Keratinocyte (primary cell): ENCODE measurements at regions not wholly inside any gene's neighbourhood (a gene's known extent, or its start where the extent isn't known, plus 50 kb on each side); places are given as distances from the start of the nearest gene placed in this dataset.

Experiments
- DNase-seq: peaks from one replicate; pipeline ENCODE4 v3.0.0-alpha.2; 2011; ENCODE audit warnings: low read depth, missing footprints, low spot score
- FAIRE-seq: peaks from 2 replicates; lab custom pipeline; 2011; peaks lifted over from hg19 to GRCh38; lab: Jason Lieb, UNC
- H2AFZ ChIP-seq: 2 replicates; pipeline ENCODE4 v1.6.0; 2012; ENCODE audit warnings: low read length, control low read depth, inconsistent platforms; ENCODE audit not compliant: control insufficient read depth
- H3K27ac ChIP-seq: 2 replicates; pipeline ENCODE4 v1.5.1; 2011; ENCODE audit warnings: low read length; ENCODE audit not compliant: control insufficient read depth, insufficient read depth
- H3K27me3 ChIP-seq: 3 replicates; pipeline ENCODE4 v1.6.0; 2011; ENCODE audit warnings: low read length; ENCODE audit not compliant: control insufficient read depth, insufficient read depth; ENCODE audit errors: extremely low read depth
- H3K36me3 ChIP-seq, 2 experiments: 2 replicates in 1 of 2; 3 replicates in 1 of 2; pipeline ENCODE4 v1.5.1; 2011; ENCODE audit warnings: low read length in 2 of 2, mild to moderate bottlenecking in 1 of 2; ENCODE audit not compliant: control insufficient read depth in 2 of 2, insufficient read depth in 2 of 2; ENCODE audit errors: extremely low read depth in 1 of 2
- H3K4me1 ChIP-seq: 3 replicates; pipeline ENCODE4 v1.5.1; 2011; ENCODE audit warnings: low read length; ENCODE audit not compliant: control insufficient read depth, insufficient read depth; ENCODE audit errors: extremely low read depth
- H3K4me2 ChIP-seq: 3 replicates; pipeline ENCODE4 v1.6.0; 2011; ENCODE audit warnings: low read depth, low read length; ENCODE audit not compliant: control insufficient read depth, insufficient read depth; ENCODE audit errors: extremely low read depth
- H3K4me3 ChIP-seq, 3 experiments: fragments of 200-600 bp in 1 of 3; sonication (generic) in 1 of 3; 2 replicates in 2 of 3; 3 replicates in 1 of 3; pipeline ENCODE4 v1.5.1; 2011 to 2016; ENCODE audit warnings: low read length in 3 of 3, mild to moderate bottlenecking in 3 of 3, control low read depth in 2 of 3, inconsistent platforms in 1 of 3, low read depth in 1 of 3, mixed read lengths in 1 of 3, mixed run types in 1 of 3, moderate library complexity in 1 of 3; ENCODE audit not compliant: control insufficient read depth in 2 of 3, insufficient read depth in 2 of 3; ENCODE audit errors: extremely low read depth in 1 of 3
- H3K79me2 ChIP-seq: 2 replicates; pipeline ENCODE4 v1.6.0; 2012; ENCODE audit warnings: low read length; ENCODE audit not compliant: control insufficient read depth, insufficient read depth
- H3K9ac ChIP-seq: 3 replicates; pipeline ENCODE4 v1.6.0; 2011; ENCODE audit warnings: low read length; ENCODE audit not compliant: control insufficient read depth, insufficient read depth; ENCODE audit errors: extremely low read depth
- H3K9me1 ChIP-seq: 3 replicates; pipeline ENCODE4 v1.6.0; 2011; ENCODE audit warnings: low read length; ENCODE audit not compliant: control insufficient read depth, insufficient read depth; ENCODE audit errors: extremely low read depth
- H3K9me3 ChIP-seq: 2 replicates; pipeline ENCODE4 v1.5.1; 2012; ENCODE audit warnings: low read depth, low read length; ENCODE audit not compliant: control insufficient read depth
- H4K20me1 ChIP-seq: 3 replicates; pipeline ENCODE4 v1.6.0; 2011; ENCODE audit warnings: low read length; ENCODE audit not compliant: control insufficient read depth, insufficient read depth; ENCODE audit errors: extremely low read depth
- EZH2 ChIP-seq: IDR thresholded peaks from one replicate; pipeline ENCODE4 v1.6.1; 2012; ENCODE audit warnings: inconsistent platforms, mild to moderate bottlenecking, low read length, moderate library complexity
- dilution Hi-C: fragments of 300-500 bp; cut with MboI; formaldehyde crosslinking; loops from one replicate; pipeline ENCODE4 v1.7.0; 2020; ENCODE audit warnings: low sequenced_read_pairs; ENCODE audit not compliant: extremely low pct_ligation_motif_present
- TF ChIP-seq, protein P1 (sequence below), 3 experiments: IDR thresholded peaks in 1 of 3; conservative IDR thresholded peaks in 1 of 3; optimal IDR thresholded peaks in 1 of 3; 2 replicates in 2 of 3; 3 replicates in 1 of 3; pipeline versions ENCODE3 to v1.5.1; 2011; ENCODE audit warnings: low read length in 3 of 3, mild to moderate bottlenecking in 3 of 3, moderate library complexity in 2 of 3, control low read depth in 1 of 3, inconsistent platforms in 1 of 3; ENCODE audit not compliant: insufficient read depth in 2 of 3; ENCODE audit errors: extremely low read depth in 1 of 3

DNA sequence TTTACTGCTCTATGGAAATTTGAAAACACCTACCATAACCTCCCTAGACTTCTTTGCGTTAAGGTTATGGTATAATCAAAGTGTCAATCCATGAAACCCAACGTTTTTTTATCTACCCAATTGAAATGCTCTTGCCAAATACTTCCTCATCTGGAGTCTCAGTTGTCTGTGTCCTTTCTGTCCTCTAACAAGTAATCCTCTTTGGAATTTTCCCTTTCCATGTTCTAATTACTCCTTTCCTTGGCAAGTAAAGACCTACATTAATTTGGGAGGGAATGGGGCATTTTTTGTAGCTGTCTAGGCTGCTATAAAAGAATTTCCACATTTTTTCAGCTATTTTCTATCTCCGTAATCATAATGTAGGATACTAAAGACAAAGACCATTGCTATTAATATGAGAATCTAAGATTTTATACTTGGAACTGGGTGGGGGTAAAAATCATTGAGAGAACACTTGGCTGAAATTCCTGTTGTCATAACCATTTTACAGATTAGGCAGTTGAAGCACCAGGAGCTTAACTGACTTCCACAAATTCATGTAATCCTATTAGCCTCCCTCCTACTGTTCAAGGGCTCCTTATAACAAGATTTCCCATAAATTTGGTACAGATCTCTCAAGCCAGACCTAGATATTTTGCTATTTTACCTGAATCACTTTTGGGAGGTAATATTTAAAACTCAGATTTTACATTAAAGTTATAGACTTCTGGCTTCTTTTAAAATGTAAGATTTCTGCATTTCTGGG lies 1307.6 kb downstream of the XPNPEP1 start:
- DNase-seq, result no peak
- dilution Hi-C loops, result no loop called here
- Histone ChIP-seq H3K9me1 (no peaks in the 10 kb centered on the region), H3K79me2 (no peaks in the 10 kb centered on the region), H3K27ac (no peak overlapping the region), H3K27me3 (no peaks in the 10 kb centered on the region), H3K36me3 (no peaks in the 10 kb centered on the region), H3K9me3 (no peaks in the 10 kb centered on the region), H2AFZ (no peak overlapping the region), H3K4me2 (no peak overlapping the region), H4K20me1 (no peaks in the 10 kb centered on the region), H3K9ac (no peak overlapping the region), H3K4me3 (no peak overlapping the region), H3K4me1 (no peaks in the 10 kb centered on the region)
- TF ChIP-seq EZH2, result no peak
- TF ChIP-seq, protein P1, sequence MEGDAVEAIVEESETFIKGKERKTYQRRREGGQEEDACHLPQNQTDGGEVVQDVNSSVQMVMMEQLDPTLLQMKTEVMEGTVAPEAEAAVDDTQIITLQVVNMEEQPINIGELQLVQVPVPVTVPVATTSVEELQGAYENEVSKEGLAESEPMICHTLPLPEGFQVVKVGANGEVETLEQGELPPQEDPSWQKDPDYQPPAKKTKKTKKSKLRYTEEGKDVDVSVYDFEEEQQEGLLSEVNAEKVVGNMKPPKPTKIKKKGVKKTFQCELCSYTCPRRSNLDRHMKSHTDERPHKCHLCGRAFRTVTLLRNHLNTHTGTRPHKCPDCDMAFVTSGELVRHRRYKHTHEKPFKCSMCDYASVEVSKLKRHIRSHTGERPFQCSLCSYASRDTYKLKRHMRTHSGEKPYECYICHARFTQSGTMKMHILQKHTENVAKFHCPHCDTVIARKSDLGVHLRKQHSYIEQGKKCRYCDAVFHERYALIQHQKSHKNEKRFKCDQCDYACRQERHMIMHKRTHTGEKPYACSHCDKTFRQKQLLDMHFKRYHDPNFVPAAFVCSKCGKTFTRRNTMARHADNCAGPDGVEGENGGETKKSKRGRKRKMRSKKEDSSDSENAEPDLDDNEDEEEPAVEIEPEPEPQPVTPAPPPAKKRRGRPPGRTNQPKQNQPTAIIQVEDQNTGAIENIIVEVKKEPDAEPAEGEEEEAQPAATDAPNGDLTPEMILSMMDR (optimal IDR thresholded peaks at IDR 0.05 in 1 of 3, IDR thresholded peaks at IDR 0.05 in 1 of 3, conservative IDR thresholded peaks at IDR 0.05 in 1 of 3; ENCODE audit: extremely low read depth in 1 of 3, insufficient read depth in 2 of 3, low read length in 3 of 3), result no peak
- FAIRE-seq, result no peak

DNA sequence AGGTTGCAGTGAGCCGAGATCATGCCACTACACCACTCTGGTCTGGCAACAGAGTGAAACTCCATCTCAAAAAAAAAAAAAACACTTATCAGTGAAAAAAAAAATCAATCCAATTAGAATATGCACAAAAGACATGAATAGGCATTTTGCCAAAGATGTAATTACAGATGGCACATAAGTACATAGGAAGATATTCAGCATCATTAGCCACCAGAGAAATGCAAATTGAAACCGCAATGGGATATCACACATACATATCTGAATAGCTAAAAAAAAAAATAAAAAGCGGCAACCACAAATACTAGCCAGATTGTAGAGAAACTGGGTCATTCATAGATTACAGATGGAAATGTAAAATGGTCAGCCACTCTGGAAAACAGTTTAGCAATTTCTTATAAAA lies 1310.8 kb downstream of the XPNPEP1 start:
- no peaks in the 10 kb centered on the region for H3K79me2 ChIP-seq
- no peak for TF ChIP-seq EZH2
- H3K4me1 ChIP-seq, result no peaks in the 10 kb centered on the region
- no peaks in the 10 kb centered on the region for H3K36me3 ChIP-seq
- dilution Hi-C loops, result no loop called here
- no peak overlapping the region for H3K27ac ChIP-seq
- FAIRE-seq (no peak), DNase-seq (no peak)
- no peak overlapping the region for H3K9ac ChIP-seq
- no peaks in the 10 kb centered on the region for H3K9me3 ChIP-seq
- H3K4me3 ChIP-seq, result no peak overlapping the region
- no peaks in the 10 kb centered on the region for H4K20me1 ChIP-seq
- no peak overlapping the region for H3K4me2 ChIP-seq
- no peak overlapping the region for H2AFZ ChIP-seq
- H3K27me3 ChIP-seq, result no peaks in the 10 kb centered on the region
- no peaks in the 10 kb centered on the region for H3K9me1 ChIP-seq

DNA sequence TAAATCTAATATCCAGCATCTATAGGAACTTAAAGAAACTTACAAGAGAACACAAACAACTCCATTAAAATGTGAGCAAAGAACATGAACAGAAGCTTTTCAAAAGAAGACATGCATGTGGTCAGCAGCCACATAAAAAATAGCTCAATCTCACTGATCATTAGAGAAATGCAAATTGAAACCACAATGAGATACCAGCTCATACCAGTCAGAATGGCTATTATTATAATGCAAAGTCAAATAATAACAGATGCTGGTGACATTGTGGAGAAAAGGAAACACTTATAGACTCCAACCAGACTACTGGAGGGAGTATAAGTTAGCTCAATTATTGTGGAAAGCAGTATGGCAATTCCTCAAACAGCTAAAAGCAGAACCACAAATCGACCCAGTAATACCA lies 1314.5 kb downstream of the XPNPEP1 start:
- no peaks in the 10 kb centered on the region for H3K36me3 ChIP-seq
- FAIRE-seq (no peak), DNase-seq (no peak)
- H3K4me3 ChIP-seq, result no peak overlapping the region
- H3K9me3 ChIP-seq, result no peaks in the 10 kb centered on the region
- H3K27me3 ChIP-seq, result no peaks in the 10 kb centered on the region
- H2AFZ ChIP-seq, result no peak overlapping the region
- no peak overlapping the region for H3K9ac ChIP-seq
- no peaks in the 10 kb centered on the region for H3K4me1 ChIP-seq
- dilution Hi-C loops, result no loop called here
- H3K27ac ChIP-seq, result no peak overlapping the region
- H4K20me1 ChIP-seq, result no peaks in the 10 kb centered on the region
- H3K79me2 ChIP-seq, result no peaks in the 10 kb centered on the region
- no peaks in the 10 kb centered on the region for H3K9me1 ChIP-seq
- H3K4me2 ChIP-seq, result no peak overlapping the region
- TF ChIP-seq, protein P1 (optimal IDR thresholded peaks at IDR 0.05 in 1 of 3, IDR thresholded peaks at IDR 0.05 in 1 of 3, conservative IDR thresholded peaks at IDR 0.05 in 1 of 3; ENCODE audit: extremely low read depth in 1 of 3, insufficient read depth in 2 of 3, low read length in 3 of 3), result no peak
- TF ChIP-seq EZH2, result no peak
